Astrocyte of the cerebellum (primary cell): ENCODE measurements at regions not wholly inside any gene's neighbourhood (a gene's known extent, or its start where the extent isn't known, plus 50 kb on each side); places are given as distances from the start of the nearest gene placed in this dataset.

Experiments
- DNase-seq: peaks from one replicate; pipeline ENCODE4 v3.0.0-alpha.2; 2011; ENCODE audit warnings: low read depth
- H3K4me3 ChIP-seq: 2 replicates; pipeline ENCODE4 v1.5.1; 2011; ENCODE audit warnings: mild to moderate bottlenecking, low read depth, low read length, moderate library complexity
- in situ Hi-C: cut with HindIII; loops from 2 replicates; pipeline ENCODE4 v1.10.0; 2017; ENCODE audit warnings: low sequenced_read_pairs
- TF ChIP-seq, protein P1 (sequence below): IDR thresholded peaks from 2 replicates; pipeline ENCODE4 v1.5.1; 2012; ENCODE audit warnings: low read length, low read depth, moderate library complexity, mild to moderate bottlenecking; ENCODE audit errors: missing control alignments

DNA sequence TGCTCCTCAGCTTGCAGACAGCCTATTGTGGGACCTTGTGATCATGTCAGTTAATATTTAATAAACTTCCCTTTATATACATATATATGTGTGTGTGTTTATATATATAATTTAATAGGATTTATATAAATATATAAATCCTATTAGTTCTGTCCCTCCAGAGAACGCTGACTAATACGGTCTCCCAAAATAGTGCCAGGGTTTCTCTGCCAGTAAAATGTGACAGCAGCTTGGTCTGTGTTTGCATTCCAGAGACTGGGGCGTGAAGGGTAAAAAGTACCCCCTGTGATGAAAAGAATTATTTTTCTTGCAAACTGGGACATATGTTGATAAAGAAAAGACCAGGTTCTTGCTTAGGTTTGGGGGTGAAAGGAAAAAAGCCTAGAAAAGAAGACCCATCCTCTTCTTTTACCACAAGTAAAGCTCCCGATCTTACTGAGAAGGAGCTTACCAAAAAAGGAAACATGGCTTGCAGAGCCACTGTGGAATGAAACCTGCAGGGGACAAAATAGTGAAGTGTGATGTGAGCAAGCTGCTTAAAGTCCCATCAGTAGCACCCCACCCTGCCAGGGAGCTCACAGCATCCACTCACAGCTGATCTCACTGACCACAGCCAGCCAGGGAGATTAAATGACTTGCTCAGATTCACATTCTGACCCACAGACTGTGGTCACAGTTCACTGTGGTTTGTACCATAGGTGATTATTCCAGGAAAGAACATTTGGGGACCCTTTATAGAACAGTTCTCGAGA is 110.9 kb upstream of the RMP24 start:
- in situ Hi-C loops: no loop called here
- no peak for DNase-seq

DNA sequence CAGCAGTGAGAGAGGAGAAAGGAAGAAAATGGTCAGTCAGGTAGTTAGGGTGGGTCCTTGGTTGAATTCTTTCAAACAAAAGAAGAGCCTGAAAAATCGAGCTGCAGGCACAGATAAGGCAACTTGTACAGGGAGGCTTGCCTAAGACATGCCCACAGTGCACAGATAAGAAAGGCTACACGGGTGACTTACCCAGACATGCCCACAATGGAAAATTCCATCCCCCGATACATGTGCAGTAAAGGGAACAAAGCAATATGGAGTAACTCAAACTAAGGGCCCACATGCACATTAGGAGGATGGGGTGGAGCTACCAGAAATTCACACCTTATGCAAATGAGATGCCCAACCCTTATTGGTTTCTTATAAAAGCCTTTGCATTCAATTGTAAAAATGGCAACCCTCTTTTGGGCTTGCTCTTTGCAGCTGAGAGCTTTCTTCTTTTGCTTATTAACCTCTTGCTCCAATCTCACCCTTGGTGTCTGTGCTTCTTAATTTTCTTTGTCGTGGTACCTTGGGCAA is 110.3 kb upstream of the RMP24 start:
- TF ChIP-seq, protein P1, sequence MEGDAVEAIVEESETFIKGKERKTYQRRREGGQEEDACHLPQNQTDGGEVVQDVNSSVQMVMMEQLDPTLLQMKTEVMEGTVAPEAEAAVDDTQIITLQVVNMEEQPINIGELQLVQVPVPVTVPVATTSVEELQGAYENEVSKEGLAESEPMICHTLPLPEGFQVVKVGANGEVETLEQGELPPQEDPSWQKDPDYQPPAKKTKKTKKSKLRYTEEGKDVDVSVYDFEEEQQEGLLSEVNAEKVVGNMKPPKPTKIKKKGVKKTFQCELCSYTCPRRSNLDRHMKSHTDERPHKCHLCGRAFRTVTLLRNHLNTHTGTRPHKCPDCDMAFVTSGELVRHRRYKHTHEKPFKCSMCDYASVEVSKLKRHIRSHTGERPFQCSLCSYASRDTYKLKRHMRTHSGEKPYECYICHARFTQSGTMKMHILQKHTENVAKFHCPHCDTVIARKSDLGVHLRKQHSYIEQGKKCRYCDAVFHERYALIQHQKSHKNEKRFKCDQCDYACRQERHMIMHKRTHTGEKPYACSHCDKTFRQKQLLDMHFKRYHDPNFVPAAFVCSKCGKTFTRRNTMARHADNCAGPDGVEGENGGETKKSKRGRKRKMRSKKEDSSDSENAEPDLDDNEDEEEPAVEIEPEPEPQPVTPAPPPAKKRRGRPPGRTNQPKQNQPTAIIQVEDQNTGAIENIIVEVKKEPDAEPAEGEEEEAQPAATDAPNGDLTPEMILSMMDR: no peak
- DNase-seq: no peak
- H3K4me3 ChIP-seq: no peak overlapping the region
- in situ Hi-C loops: no loop called here

More for the DNA sequence above, 110.9 kb upstream of the RMP24 start:
- no peak overlapping the region for H3K4me3 ChIP-seq
- TF ChIP-seq, protein P1: no peak

DNA sequence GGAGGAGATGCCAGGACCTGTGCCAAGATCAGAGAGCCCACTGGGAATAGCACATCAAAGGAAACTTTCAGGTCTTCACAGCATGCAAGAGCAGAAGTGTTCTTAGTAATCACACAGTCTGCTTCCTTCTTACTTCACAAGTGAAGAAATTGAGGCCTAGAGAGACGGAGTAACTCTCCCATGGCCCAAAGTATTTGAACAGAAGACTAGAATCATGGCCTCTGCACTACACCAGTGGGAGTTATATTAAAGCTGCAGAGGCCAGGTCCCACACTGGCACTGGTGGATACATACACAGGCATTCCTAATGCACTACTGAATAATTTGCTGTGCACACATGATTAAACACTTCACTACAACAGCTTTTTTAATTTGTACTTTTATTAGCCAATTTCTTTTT is 107.6 kb upstream of the RMP24 start:
- no peak overlapping the region for H3K4me3 ChIP-seq
- TF ChIP-seq, protein P1: no peak
- in situ Hi-C loops: no loop called here
- DNase-seq: no peak

DNA sequence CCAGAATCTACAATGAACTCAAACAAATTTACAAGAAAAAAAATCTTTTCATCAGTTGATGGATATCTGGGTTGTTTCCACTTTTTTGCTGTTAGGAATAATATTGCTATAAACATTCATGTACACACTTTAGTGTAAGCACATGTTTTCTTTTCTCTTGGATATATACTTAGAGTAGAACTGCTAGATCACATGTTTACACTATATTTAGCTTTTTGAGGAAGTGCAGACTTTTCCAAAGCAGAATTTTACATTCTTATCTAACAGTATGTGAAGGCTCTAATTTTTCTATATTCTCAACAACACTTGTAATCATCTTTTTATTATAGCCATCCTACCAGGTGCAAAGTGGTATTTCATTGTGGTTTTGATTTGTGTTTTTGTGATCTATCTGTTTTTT is 103.6 kb upstream of the RMP24 start:
- in situ Hi-C loops: no loop called here
- TF ChIP-seq, protein P1: no peak
- no peak overlapping the region for H3K4me3 ChIP-seq
- DNase-seq: no peak

DNA sequence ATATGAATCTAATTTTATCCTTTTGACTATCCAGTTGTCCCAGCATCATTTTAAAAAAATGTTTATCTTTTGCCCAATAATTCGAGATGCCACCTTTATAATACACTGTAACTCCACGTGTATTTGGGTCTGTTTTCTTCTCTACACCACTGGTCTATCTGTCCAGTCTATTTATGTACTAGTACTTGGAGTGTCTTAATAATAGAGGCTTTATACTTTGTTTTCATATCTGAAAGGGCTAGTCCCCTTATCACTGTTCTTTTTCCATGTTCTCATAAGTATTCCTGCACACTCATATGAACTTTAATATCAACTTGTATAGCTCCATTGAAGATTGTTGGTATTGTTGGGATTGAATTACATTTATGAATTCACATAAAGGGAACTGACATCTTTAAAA is 101.1 kb upstream of the RMP24 start:
- TF ChIP-seq, protein P1: no peak
- no peak overlapping the region for H3K4me3 ChIP-seq
- no peak for DNase-seq
- in situ Hi-C loops: no loop called here

DNA sequence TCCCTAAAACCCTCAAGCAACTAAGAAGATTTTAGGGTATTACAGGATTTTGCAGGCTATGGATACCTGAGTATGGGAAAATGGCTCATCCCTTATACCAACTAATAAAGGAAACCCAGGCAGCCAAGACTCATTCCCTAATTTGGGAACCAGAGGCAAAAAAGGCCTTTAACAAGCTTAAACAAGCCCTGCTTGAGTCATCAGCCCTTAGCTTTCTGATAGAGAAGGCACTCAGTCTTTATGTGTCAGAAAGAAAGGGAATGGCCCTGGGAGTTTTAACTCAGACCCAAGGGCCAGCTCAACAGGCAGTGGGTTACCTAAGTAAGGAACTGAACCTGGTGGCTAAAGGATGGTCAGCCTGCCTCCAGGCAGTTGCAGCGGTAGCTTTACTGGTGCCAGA is 96.9 kb upstream of the RMP24 start:
- H3K4me3 ChIP-seq: no peak overlapping the region
- TF ChIP-seq, protein P1: no peak
- in situ Hi-C loops: no loop called here
- DNase-seq: no peak
